ENCODE measurements at regions not wholly inside any gene's neighbourhood (a gene's known extent, or its start where the extent isn't known, plus 50 kb on each side); places are given as distances from the start of the nearest gene placed in this dataset.

- no peak for TF ChIP-seq ZNF407 (CRISPR knock-in tag; IDR thresholded peaks at IDR 0.05; ENCODE audit: not compliant biosample characterization)
- TF ChIP-seq EZH2 (conservative IDR thresholded peaks at IDR 0.05; ENCODE audit: low read depth, low read length) = no peak
- no peak for TF ChIP-seq ZNF260 (CRISPR knock-in tag; IDR thresholded peaks at IDR 0.05; ENCODE audit: borderline replicate concordance, low read depth)
- TF ChIP-seq CERS6 (CRISPR knock-in tag; IDR thresholded peaks at IDR 0.05) = no peak
- TF ChIP-seq EP300 (IDR thresholded peaks at IDR 0.05; ENCODE audit: low read depth in 2 of 2, low read length in 2 of 2) = no peak
- TF ChIP-seq EP300 (CRISPR knock-in tag; IDR thresholded peaks at IDR 0.05; ENCODE audit: borderline replicate concordance) = no peak
- TF ChIP-seq GABPB1 (CRISPR knock-in tag; IDR thresholded peaks at IDR 0.05) = no peak
- no peak for TF ChIP-seq HNRNPUL1 (IDR thresholded peaks at IDR 0.05; ENCODE audit: low read depth, low read length)
- TF ChIP-seq ZBTB3 (CRISPR knock-in tag; IDR thresholded peaks at IDR 0.05; ENCODE audit: borderline replicate concordance, low read depth) = no peak
- TF ChIP-seq POLR2G (IDR thresholded peaks at IDR 0.05; ENCODE audit: low read depth, low read length) = peak; percentile 68
- TF ChIP-seq, protein P1, sequence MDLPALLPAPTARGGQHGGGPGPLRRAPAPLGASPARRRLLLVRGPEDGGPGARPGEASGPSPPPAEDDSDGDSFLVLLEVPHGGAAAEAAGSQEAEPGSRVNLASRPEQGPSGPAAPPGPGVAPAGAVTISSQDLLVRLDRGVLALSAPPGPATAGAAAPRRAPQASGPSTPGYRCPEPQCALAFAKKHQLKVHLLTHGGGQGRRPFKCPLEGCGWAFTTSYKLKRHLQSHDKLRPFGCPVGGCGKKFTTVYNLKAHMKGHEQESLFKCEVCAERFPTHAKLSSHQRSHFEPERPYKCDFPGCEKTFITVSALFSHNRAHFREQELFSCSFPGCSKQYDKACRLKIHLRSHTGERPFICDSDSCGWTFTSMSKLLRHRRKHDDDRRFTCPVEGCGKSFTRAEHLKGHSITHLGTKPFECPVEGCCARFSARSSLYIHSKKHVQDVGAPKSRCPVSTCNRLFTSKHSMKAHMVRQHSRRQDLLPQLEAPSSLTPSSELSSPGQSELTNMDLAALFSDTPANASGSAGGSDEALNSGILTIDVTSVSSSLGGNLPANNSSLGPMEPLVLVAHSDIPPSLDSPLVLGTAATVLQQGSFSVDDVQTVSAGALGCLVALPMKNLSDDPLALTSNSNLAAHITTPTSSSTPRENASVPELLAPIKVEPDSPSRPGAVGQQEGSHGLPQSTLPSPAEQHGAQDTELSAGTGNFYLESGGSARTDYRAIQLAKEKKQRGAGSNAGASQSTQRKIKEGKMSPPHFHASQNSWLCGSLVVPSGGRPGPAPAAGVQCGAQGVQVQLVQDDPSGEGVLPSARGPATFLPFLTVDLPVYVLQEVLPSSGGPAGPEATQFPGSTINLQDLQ (CRISPR knock-in tag; IDR thresholded peaks at IDR 0.05) = no peak
- TF ChIP-seq ZBTB20 (CRISPR knock-in tag; IDR thresholded peaks at IDR 0.05; ENCODE audit: borderline replicate concordance, low read depth) = no peak
- peak; percentile 13; the same call in 1 of the 2 replicates for TF ChIP-seq ZGPAT (CRISPR knock-in tag; IDR thresholded peaks at IDR 0.05)
- TF ChIP-seq ZNF180 (CRISPR knock-in tag; IDR thresholded peaks at IDR 0.05; ENCODE audit: borderline replicate concordance, low read depth) = no peak
- TF ChIP-seq SRSF1 (optimal IDR thresholded peaks at IDR 0.05; ENCODE audit: low read depth, low read length) = no peak
- TF ChIP-seq TBL1XR1 (IDR thresholded peaks at IDR 0.05; ENCODE audit: borderline replicate concordance, low read length, partially characterized antibody) = no peak
Observed at GRCh38 chr6:56400273-56400672, 152.9 kb upstream of the COL21A1 start (continued).

Measured in HepG2 (cell line).